Naive thymus-derived CD8-positive, alpha-beta T cell (primary cell): ENCODE measurements at regions not wholly inside any gene's neighbourhood (a gene's known extent, or its start where the extent isn't known, plus 50 kb on each side); places are given as distances from the start of the nearest gene placed in this dataset.
"Not testable (repeated sequence)": the region's sequence is repeated elsewhere in the genome, so short reads cannot be mapped to it uniquely, and the experiment has no call there.

ENCODE experiments used
- ATAC-seq, 2 donors: fragments of 150-1000 bp; cut with Tn5 transposase in 1 of 2; sonication (Bioruptor Pico), chemical (Tn5 transposase) in 1 of 2; 1 replicate in 1 of 2; 2 replicates in 1 of 2; pipeline ENCODE4 v1.10.0; 2021; ENCODE audit warnings: mild to moderate bottlenecking in 2 of 2, moderate library complexity in 2 of 2
- POLR2A ChIA-PET: fragments of 350-600 bp; sonication (Branson Sonifier 250); formaldehyde crosslinking; loops from one replicate; lab custom pipeline; 2021; ENCODE audit warnings: antibody characterized with exemption; lab: Charles Lee
- DNase-seq, 10 donors: peaks; one replicate each; pipeline versions ENCODE4 v3.0.0 to v3.0.0-alpha.2; 2020 to 2022
- H3K27ac Mint-ChIP-seq, 10 donors: one replicate each; pipeline ENCODE4 v1.8.0; 2020 to 2022; ENCODE audit warnings: mild to moderate bottlenecking in 10 of 10, mixed read lengths in 10 of 10, moderate library complexity in 4 of 10, inconsistent platforms in 1 of 10
- H3K27me3 Mint-ChIP-seq, 5 donors: one replicate each; pipeline ENCODE4 v1.8.0; 2021 to 2022; ENCODE audit warnings: mixed read lengths in 5 of 5
- H3K36me3 Mint-ChIP-seq, 3 donors: one replicate each; pipeline ENCODE4 v1.8.0; 2020 to 2022; ENCODE audit warnings: mixed read lengths in 3 of 3, mild to moderate bottlenecking in 2 of 3, inconsistent platforms in 1 of 3
- H3K4me1 Mint-ChIP-seq, 4 donors: one replicate each; pipeline ENCODE4 v1.8.0; 2021 to 2022; ENCODE audit warnings: mixed read lengths in 4 of 4
- H3K4me3 Mint-ChIP-seq, 10 donors: one replicate each; pipeline ENCODE4 v1.8.0; 2020 to 2022; ENCODE audit warnings: mild to moderate bottlenecking in 10 of 10, mixed read lengths in 10 of 10, moderate library complexity in 6 of 10, inconsistent platforms in 1 of 10
- H3K9me3 Mint-ChIP-seq, 9 donors: one replicate each; pipeline ENCODE4 v1.8.0; 2020 to 2022; ENCODE audit warnings: mixed read lengths in 9 of 9, mild to moderate bottlenecking in 3 of 9, inconsistent platforms in 1 of 9, moderate library complexity in 1 of 9

DNA sequence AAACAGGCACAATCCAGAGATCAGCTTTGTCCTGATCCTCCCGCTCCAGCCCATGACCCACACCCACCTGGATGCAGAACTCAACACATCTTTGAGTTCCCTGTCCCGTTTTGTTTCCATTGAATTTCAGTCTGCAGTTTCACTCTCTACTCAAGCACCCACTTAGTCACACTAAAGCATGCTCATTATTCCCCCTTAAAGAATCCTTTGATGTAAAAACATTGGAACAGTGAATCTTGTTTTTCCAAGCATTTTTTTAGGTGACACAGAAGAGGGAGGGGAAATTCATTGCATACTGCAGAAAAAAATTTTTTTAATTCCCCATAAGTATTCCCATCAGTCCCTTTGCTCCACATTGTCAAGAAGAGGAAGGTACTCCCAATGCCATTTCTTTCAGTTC lies 249.7 kb upstream of the TTC29 start:
- Mint-ChIP-seq H3K27me3 (peaks cover 0 to 6% (median 0%) of the 10 kb centered on the region in 5 donors), H3K36me3 (no peaks in the 10 kb centered on the region), H3K9me3 (peaks cover 0 to 6% (median 0%) of the 10 kb centered on the region in 9 donors), H3K4me1 (no peaks in the 10 kb centered on the region), H3K4me3 (no peak overlapping the region), H3K27ac (no peak overlapping the region)
- no peak for DNase-seq
- no peak for ATAC-seq
- POLR2A ChIA-PET, result no interaction called here

DNA sequence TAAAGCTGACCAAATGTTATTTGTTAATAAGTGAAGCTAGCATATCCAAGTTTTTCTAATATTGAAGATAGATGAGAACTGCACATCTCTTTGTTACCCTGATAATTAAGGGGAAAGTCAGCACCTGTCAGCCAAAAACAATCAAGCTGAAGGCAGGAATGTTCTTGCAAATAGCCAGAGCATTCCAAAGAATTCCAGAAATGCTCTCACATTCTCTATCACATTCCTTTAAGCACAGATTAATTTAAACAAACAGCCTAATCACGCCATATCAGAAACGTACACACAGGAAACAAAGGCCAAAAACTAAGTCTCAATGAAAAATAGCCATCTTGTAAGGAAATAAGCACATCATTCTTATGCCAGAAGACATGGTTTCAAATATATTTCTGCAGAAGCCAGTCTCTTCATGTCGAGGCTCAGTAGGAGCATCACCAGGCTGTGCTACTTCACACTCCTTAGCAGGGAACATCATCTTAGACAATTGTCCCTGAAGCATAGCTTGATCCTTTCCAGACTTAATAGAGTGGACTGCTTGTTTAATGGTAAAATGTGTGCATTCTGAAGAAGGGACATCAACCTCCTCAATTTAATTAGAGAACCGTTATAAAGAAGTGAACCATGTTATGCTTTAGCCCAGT lies 252.9 kb upstream of the TTC29 start:
- Mint-ChIP-seq H3K9me3 (peaks cover 0 to 3% (median 0%) of the 10 kb centered on the region in 9 donors), H3K4me3 (no peak overlapping the region), H3K27me3 (peaks cover 0 to 8% (median 2%) of the 10 kb centered on the region in 5 donors), H3K4me1 (no peaks in the 10 kb centered on the region), H3K36me3 (no peaks in the 10 kb centered on the region), H3K27ac (no peak overlapping the region)
- POLR2A ChIA-PET, result no interaction called here
- DNase-seq (no peak), ATAC-seq (no peak)

DNA sequence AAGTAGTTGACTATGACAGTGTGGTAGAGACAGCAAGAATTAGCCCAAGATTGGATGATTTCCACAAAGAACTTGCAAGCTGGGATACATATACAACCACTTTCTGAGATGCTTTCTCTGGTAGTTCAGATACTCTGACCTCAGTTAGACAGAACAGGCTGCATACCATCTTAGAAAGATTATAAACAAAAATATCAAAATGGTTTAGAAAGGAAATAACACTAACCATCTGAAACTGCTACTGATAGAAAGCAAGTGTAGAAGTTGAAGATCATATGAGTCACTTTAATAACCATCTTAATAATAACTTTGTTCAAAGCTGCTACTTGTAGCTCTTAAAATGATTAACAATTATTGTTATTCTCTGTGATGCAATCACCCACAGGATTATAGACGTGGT lies 255.4 kb upstream of the TTC29 start:
- ATAC-seq (no peak), DNase-seq (no peak)
- Mint-ChIP-seq H3K9me3 (peaks cover 0 to 3% (median 0%) of the 10 kb centered on the region in 9 donors), H3K4me3 (no peak overlapping the region), H3K36me3 (no peaks in the 10 kb centered on the region), H3K27me3 (peaks cover 0 to 4% (median 2%) of the 10 kb centered on the region in 5 donors), H3K4me1 (no peaks in the 10 kb centered on the region), H3K27ac (no peak overlapping the region)
- POLR2A ChIA-PET, result no interaction called here

DNA sequence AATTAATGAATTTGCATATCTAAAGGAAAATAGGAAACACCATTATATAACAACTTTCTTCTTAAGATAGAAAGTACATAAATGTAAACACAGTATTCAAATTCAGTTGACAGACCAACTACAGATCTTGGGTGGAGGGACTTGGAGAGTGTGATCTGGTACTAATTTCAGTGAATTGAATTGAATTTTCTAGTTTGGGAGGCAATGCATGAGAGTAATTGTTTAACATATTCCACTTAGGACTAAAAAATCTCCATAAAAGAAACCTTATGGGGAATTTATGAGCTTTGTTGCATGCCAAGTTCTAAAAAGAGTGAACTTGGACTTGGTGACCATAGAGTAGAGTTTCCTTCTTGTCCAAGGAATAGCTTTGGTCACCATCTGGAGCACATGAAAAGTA lies 261.1 kb upstream of the TTC29 start:
- Mint-ChIP-seq H3K27me3 (peaks cover 0 to 3% (median 0%) of the 10 kb centered on the region in 5 donors), H3K4me3 (no peak overlapping the region), H3K36me3 (no peaks in the 10 kb centered on the region), H3K4me1 (no peaks in the 10 kb centered on the region), H3K27ac (no peak overlapping the region), H3K9me3 (peaks cover 0 to 14% (median 2%) of the 10 kb centered on the region in 9 donors)
- POLR2A ChIA-PET, result no interaction called here
- no peak for DNase-seq
- ATAC-seq, result no peak

DNA sequence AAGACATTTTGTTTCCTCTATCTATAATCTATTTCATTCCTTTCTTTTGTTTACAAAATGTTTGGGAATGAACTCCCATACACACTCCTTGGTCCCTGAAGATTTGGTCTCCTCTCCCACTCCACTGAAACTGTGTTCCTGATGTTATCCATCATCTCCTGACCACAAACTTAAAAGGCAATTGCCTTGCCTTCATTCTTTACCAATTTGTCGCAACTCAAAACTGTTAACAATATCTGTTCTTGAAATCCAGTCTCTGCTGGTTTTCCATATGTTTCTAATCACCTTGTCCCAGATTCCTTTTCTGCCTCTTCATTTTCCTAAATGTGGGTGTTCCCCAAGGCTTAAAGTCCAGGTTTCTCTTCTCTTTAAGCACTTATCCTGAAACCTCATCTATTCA lies 262.2 kb upstream of the TTC29 start:
- H3K9me3 Mint-ChIP-seq, result peaks cover 0 to 14% (median 3%) of the 10 kb centered on the region in 9 donors
- H3K27ac Mint-ChIP-seq, result no peak overlapping the region
- H3K4me1 Mint-ChIP-seq, result no peaks in the 10 kb centered on the region
- no peaks in the 10 kb centered on the region for H3K27me3 Mint-ChIP-seq
- POLR2A ChIA-PET, result no interaction called here
- H3K36me3 Mint-ChIP-seq, result no peaks in the 10 kb centered on the region
- H3K4me3 Mint-ChIP-seq, result no peak overlapping the region
- ATAC-seq (no peak), DNase-seq (no peak)

DNA sequence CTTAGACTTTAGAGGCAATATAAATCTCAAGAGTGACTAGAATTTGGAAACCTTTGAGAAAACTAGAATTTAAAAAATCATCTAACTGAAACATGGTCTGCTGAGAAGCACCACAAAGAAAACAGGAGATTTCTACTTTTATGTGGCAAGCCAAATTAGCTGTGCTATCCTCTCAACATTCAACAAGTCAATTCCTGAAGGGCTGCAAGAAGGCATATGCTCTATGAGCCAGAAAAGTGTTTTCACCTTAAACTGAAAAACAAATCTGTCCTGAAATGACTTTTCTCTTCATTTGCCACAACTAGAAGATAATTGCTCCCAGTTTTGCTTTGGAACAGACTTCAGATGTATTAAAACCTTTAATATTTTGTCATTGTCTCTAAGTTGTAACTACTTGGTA lies 263.2 kb upstream of the EDNRA start:
- POLR2A ChIA-PET, result no interaction called here
- Mint-ChIP-seq H3K27ac (no peak overlapping the region), H3K9me3 (peaks cover 0 to 11% (median 3%) of the 10 kb centered on the region in 9 donors), H3K4me3 (no peak overlapping the region), H3K27me3 (peaks cover 0 to 19% (median 2%) of the 10 kb centered on the region in 5 donors), H3K36me3 (peaks cover 0 to 15% (median 0%) of the 10 kb centered on the region in 3 donors), H3K4me1 (no peaks in the 10 kb centered on the region)
- ATAC-seq (no peak), DNase-seq (no peak)

DNA sequence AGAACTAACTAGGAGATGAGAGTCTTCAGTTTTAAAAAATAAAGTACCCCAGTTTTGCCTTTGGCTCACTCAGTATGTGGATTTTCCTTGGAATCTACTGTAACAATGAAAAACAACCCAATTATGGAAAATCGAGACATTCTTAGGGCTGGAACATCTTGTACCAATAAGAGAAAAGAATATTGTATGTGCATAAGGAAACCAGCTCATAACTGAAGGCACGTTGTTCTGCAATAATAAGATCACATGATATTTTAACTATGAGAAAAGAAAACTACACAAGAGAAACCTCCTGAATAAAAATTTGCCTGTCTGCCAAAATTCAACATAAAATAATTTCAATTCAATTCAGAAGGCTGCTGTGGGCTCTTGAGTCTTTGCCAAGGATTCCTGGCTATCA lies 261.8 kb upstream of the EDNRA start:
- peaks cover 0 to 4% (median under 1%) of the 10 kb centered on the region in 9 donors for H3K9me3 Mint-ChIP-seq
- H3K27ac Mint-ChIP-seq, result no peak overlapping the region
- H3K36me3 Mint-ChIP-seq, result peaks cover 0 to 15% (median 0%) of the 10 kb centered on the region in 3 donors
- POLR2A ChIA-PET, result no interaction called here
- no peak overlapping the region for H3K4me3 Mint-ChIP-seq
- ATAC-seq (no peak), DNase-seq (no peak)
- H3K4me1 Mint-ChIP-seq, result no peaks in the 10 kb centered on the region
- peaks cover 0 to 16% (median 2%) of the 10 kb centered on the region in 5 donors for H3K27me3 Mint-ChIP-seq

DNA sequence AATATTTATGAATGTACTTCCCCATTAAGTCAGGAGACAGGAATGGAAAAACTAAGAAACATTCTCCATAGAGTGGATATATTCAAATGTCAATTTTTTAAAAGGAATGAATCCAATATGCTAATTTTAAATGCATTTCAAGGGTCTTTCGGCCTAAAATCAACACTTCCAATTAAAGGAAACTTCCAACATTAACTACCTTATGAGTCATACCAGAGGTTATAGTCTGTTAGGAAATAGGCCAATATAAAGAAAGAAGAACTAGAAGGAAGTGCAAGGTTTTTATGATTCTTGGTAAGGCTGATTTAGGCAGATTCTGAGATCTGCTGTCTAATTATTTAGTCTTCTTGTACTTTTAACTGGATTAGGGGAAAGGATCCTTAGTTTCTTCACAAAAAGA lies 260.1 kb upstream of the EDNRA start:
- DNase-seq, result no peak
- no peak overlapping the region for H3K27ac Mint-ChIP-seq
- H3K9me3 Mint-ChIP-seq, result peaks cover 0 to 4% (median 0%) of the 10 kb centered on the region in 9 donors
- POLR2A ChIA-PET, result no interaction called here
- no peak overlapping the region for H3K4me3 Mint-ChIP-seq
- H3K36me3 Mint-ChIP-seq, result peaks cover 0 to 2% (median 0%) of the 10 kb centered on the region in 3 donors
- ATAC-seq, result no peak
- H3K4me1 Mint-ChIP-seq, result no peaks in the 10 kb centered on the region
- peaks cover 0 to 4% (median 0%) of the 10 kb centered on the region in 5 donors for H3K27me3 Mint-ChIP-seq

DNA sequence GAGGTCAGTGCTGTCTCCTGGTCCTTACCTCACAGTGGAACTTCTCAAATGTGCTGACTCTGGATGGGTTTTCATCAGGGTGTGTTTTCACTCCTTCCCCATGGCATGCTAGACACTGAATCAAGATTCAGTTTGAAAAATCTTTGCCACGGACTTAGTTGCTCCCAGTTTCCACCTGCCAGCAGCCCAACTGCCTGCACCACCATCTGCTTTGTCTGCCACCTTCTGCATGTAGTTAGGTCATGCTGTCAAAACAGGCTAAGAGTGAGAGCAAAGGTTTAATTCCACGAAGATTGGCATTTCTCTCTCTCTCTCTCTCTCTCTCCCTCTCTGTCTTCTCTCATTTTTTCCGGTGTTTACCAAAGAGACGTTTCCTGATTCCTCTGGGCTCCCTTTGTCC lies 258.0 kb upstream of the EDNRA start:
- Mint-ChIP-seq H3K27me3 (peaks cover 0 to 4% (median 0%) of the 10 kb centered on the region in 5 donors), H3K4me3 (no peak overlapping the region), H3K4me1 (no peaks in the 10 kb centered on the region), H3K9me3 (peaks cover 0 to 4% (median 0%) of the 10 kb centered on the region in 9 donors), H3K27ac (peak overlapping the region in 1 of 10 donors; percentile 3), H3K36me3 (no peaks in the 10 kb centered on the region)
- DNase-seq (no peak), ATAC-seq (no peak)
- POLR2A ChIA-PET, result no interaction called here

DNA sequence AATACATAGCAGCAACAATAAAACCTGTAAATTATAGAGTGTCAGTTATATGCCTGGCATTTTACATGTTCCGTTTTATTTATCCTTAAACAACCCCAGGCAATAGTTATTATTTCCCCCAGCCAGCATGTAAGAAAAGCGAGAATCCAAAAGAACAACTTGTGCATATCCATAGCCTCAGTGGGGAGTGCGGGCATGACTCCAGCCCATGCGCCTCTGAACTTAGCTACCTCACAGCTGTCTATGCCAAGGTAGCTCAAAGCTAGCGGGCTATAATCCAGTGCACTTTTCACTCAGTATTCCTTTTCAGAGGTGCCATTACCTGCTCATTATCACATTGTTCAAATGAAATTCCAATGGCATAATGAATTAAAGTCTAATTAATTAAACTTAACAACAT lies 257.3 kb upstream of the EDNRA start:
- Mint-ChIP-seq H3K4me3 (no peak overlapping the region), H3K9me3 (peaks cover 0 to 4% (median 0%) of the 10 kb centered on the region in 9 donors), H3K4me1 (no peaks in the 10 kb centered on the region), H3K36me3 (no peaks in the 10 kb centered on the region), H3K27ac (no peak overlapping the region), H3K27me3 (peaks cover 0 to 4% (median 0%) of the 10 kb centered on the region in 5 donors)
- ATAC-seq, result no peak
- POLR2A ChIA-PET, result no interaction called here
- DNase-seq, result no peak

DNA sequence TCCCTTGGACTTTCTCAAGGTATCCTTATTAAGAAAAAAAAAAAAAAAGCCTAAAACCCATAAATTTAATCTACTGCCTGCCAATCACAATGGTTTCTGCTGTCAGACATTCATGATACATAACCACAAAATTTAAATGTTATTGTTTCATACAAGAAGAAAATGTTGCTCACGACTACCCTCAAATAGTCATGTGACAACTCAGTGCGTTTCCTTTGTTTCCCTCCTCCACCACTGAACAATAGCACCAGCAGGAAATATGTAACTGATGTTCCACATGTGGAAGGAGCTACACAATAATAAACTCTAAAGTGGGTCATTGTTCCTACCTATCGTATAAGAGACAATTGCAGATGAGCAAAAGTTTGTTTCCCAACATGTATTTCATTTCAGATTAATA lies 244.1 kb upstream of the EDNRA start:
- H3K4me3 Mint-ChIP-seq, result no peak overlapping the region
- POLR2A ChIA-PET, result no interaction called here
- no peak overlapping the region for H3K27ac Mint-ChIP-seq
- H3K4me1 Mint-ChIP-seq, result no peaks in the 10 kb centered on the region
- ATAC-seq, result no peak
- no peaks in the 10 kb centered on the region for H3K36me3 Mint-ChIP-seq
- peaks cover 0 to 2% (median 0%) of the 10 kb centered on the region in 9 donors for H3K9me3 Mint-ChIP-seq
- no peak for DNase-seq
- peaks cover 0 to 2% (median 0%) of the 10 kb centered on the region in 5 donors for H3K27me3 Mint-ChIP-seq

DNA sequence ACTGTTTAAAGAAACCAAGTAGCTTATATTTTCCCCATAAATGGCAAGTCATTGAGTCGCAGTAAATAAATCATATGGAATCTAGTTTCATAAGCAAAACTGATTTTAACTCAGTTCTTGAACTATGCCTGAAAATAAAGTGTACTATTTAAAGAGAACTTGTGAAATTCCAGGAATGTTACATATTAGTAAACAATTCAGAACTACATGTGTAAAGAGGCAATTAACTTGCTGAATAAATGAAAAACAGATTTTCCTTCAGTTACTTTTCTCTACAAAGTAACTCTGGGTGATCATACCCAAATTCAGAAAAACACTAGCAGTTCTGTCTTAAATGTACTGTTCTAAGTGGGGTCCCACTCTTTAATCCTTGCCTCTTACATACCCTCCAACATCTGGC lies 236.1 kb upstream of the EDNRA start:
- Mint-ChIP-seq H3K27ac (no peak overlapping the region), H3K36me3 (no peaks in the 10 kb centered on the region), H3K4me3 (no peak overlapping the region), H3K4me1 (no peaks in the 10 kb centered on the region), H3K9me3 (peaks cover 0 to 3% (median 0%) of the 10 kb centered on the region in 9 donors), H3K27me3 (peaks cover 0 to 1% (median 0%) of the 10 kb centered on the region in 5 donors)
- ATAC-seq, result no peak
- no peak for DNase-seq
- POLR2A ChIA-PET, result no interaction called here

DNA sequence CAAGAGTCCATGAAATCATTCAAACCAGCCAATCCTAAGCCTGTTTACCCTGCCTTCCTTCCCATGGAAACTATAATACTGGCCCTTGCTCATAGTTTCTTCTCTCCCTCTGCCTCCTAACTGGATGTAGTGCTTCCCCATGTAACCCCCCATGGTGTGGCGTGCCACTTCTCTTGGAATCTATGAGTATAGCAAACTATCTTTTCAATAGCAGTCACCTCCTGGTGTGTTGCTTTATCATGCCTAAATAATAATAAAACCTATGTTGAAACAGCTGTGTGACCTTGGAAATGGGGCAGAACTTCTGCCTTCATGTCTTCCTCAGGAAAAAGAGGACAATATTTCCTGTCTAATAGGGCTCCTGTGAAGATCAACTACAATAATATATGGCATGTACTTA lies 234.8 kb upstream of the EDNRA start:
- H3K27ac Mint-ChIP-seq, result no peak overlapping the region
- H3K36me3 Mint-ChIP-seq, result no peaks in the 10 kb centered on the region
- peaks cover 0 to 3% (median 0%) of the 10 kb centered on the region in 9 donors for H3K9me3 Mint-ChIP-seq
- H3K4me3 Mint-ChIP-seq, result no peak overlapping the region
- no peak for DNase-seq
- POLR2A ChIA-PET, result no interaction called here
- ATAC-seq, result no peak
- peaks cover 0 to 1% (median 0%) of the 10 kb centered on the region in 5 donors for H3K27me3 Mint-ChIP-seq
- H3K4me1 Mint-ChIP-seq, result no peaks in the 10 kb centered on the region

DNA sequence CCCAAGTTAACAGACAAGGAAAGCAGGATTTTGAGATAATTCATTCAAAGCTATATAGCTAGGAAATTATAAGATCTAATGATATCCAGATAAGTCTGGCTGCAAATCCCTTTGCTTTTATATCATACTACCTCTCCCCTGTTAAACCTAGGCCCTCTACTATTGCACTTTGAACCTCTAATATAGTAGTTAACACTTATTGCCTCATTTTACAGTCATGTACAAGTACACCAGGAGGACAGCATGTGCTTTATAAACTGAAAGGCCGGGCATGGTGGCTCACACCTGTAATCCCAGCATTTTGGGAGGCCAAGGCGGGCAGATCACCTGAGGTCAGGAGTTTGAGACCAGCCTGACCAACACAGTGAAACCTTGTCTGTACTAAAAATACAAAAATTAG lies 234.4 kb upstream of the EDNRA start:
- ATAC-seq, POLR2A ChIA-PET, DNase-seq, H3K27me3 Mint-ChIP-seq, H3K36me3 Mint-ChIP-seq, H3K4me3 Mint-ChIP-seq, H3K4me1 Mint-ChIP-seq, H3K27ac Mint-ChIP-seq, H3K9me3 Mint-ChIP-seq: not testable (repeated sequence)
